OCI-LY1 (cell line): ENCODE measurements at regions not wholly inside any gene's neighbourhood (a gene's known extent, or its start where the extent isn't known, plus 50 kb on each side); places are given as distances from the start of the nearest gene placed in this dataset.

Experiments used
- H2AFZ ChIP-seq: fragments of 200-600 bp; sonication (generic), shearing (Covaris generic); 2 replicates; pipeline ENCODE4 v1.6.0; 2014; ENCODE audit warnings: antibody characterized with exemption, mild to moderate bottlenecking, low read length
- H3F3A ChIP-seq: fragments of 200-600 bp; sonication (generic), shearing (Covaris generic); 2 replicates; pipeline ENCODE4 v1.6.0; 2014; ENCODE audit warnings: mild to moderate bottlenecking, antibody characterized with exemption, low read length, moderate library complexity; ENCODE audit not compliant: insufficient read depth
- H3K27ac ChIP-seq: fragments of 200-600 bp; sonication (generic); 2 replicates; pipeline ENCODE4 v1.5.1; 2014; ENCODE audit warnings: low read length, mixed run types, mild to moderate bottlenecking, low read depth; ENCODE audit not compliant: poor library complexity, severe bottlenecking
- H3K27me3 ChIP-seq: fragments of 200-600 bp; sonication (generic); 2 replicates; pipeline ENCODE4 v1.6.0; 2014; ENCODE audit warnings: antibody characterized with exemption, mild to moderate bottlenecking, low read length, moderate library complexity; ENCODE audit not compliant: insufficient read depth
- H3K36me3 ChIP-seq: fragments of 200-600 bp; sonication (generic); 2 replicates; pipeline ENCODE4 v1.6.1; 2014; ENCODE audit warnings: mild to moderate bottlenecking, antibody characterized with exemption, low read length, moderate library complexity, mixed read lengths; ENCODE audit not compliant: insufficient read depth
- H3K4me1 ChIP-seq: fragments of 200-600 bp; sonication (generic); 2 replicates; pipeline ENCODE4 v1.5.1; 2014; ENCODE audit warnings: mild to moderate bottlenecking, low read length, moderate library complexity; ENCODE audit not compliant: insufficient read depth, severe bottlenecking
- H3K4me2 ChIP-seq: fragments of 200-600 bp; sonication (generic), shearing (Covaris generic); 2 replicates; pipeline ENCODE4 v1.6.1; 2014; ENCODE audit warnings: low read length
- H3K4me3 ChIP-seq: fragments of 200-600 bp; sonication (generic); 2 replicates; pipeline ENCODE4 v1.5.1; 2014; ENCODE audit warnings: low read length, low read depth, mild to moderate bottlenecking, mixed read lengths; ENCODE audit not compliant: poor library complexity, severe bottlenecking
- H3K79me2 ChIP-seq: fragments of 200-600 bp; shearing (Covaris generic); 2 replicates; pipeline ENCODE4 v1.6.1; 2016; ENCODE audit warnings: mixed run types, low read length, mixed read lengths; ENCODE audit not compliant: insufficient read depth
- H3K9ac ChIP-seq: fragments of 200-600 bp; sonication (generic), shearing (Covaris generic); 2 replicates; pipeline ENCODE4 v1.6.1; 2014; ENCODE audit warnings: mild to moderate bottlenecking, low read length, mixed read lengths
- H3K9me2 ChIP-seq: fragments of 200-600 bp; sonication (generic), shearing (Covaris generic); 2 replicates; pipeline ENCODE4 v1.6.1; 2014; ENCODE audit warnings: low read depth, mild to moderate bottlenecking, low read length, mixed read lengths
- H3K9me3 ChIP-seq: fragments of 200-600 bp; shearing (Covaris generic); 2 replicates; pipeline ENCODE4 v1.6.1; 2014; ENCODE audit warnings: low read length, mixed read lengths
- H4K20me1 ChIP-seq: fragments of 200-600 bp; sonication (generic), shearing (Covaris generic); 2 replicates; pipeline ENCODE4 v1.6.0; 2016; ENCODE audit warnings: mild to moderate bottlenecking, low read length; ENCODE audit not compliant: insufficient read depth
- EZH2 ChIP-seq: fragments of 200-600 bp; sonication (generic), shearing (Covaris generic); IDR thresholded peaks from 2 replicates; pipeline ENCODE4 v1.8.0; 2017; ENCODE audit warnings: borderline replicate concordance, mixed run types, mild to moderate bottlenecking, antibody characterized with exemption, low read length, moderate library complexity, mixed read lengths
- TF ChIP-seq, protein P1 (sequence below): fragments of 200-600 bp; sonication (generic), shearing (Covaris generic); IDR thresholded peaks from 2 replicates; pipeline ENCODE4 v1.5.1; 2017; ENCODE audit warnings: mild to moderate bottlenecking, antibody characterized with exemption, low read length, moderate library complexity, mixed read lengths

DNA sequence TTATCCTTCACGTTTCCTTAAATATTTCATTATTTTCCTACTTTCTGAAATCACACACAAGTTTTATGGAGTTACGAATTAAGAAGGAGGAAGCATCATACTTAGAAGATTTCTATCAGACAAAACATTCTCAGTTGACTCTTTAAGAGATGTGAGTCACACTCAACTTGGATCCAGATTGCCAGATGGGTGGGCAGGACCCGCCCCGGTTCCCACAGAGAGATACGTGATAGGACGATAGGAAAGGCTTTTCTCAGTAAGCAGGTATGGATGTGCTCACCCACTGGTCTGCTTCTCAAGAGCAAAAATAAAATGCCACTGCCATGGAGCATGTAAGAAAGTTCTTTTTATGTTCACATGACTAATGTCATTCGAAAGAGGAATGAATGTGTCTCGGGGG is 392.6 kb downstream of the MRPL39 start:
- Histone ChIP-seq H3K27me3 (no peaks in the 10 kb centered on the region), H3K9me3 (no peaks in the 10 kb centered on the region), H3K79me2 (no peaks in the 10 kb centered on the region), H3K9me2 (no peaks in the 10 kb centered on the region), H3K36me3 (no peaks in the 10 kb centered on the region), H3K9ac (no peak overlapping the region), H3K4me1 (no peaks in the 10 kb centered on the region), H3K4me3 (no peak overlapping the region), H3F3A (no peaks in the 10 kb centered on the region), H4K20me1 (no peaks in the 10 kb centered on the region), H2AFZ (no peak overlapping the region), H3K4me2 (no peak overlapping the region), H3K27ac (no peak overlapping the region)
- TF ChIP-seq, protein P1, sequence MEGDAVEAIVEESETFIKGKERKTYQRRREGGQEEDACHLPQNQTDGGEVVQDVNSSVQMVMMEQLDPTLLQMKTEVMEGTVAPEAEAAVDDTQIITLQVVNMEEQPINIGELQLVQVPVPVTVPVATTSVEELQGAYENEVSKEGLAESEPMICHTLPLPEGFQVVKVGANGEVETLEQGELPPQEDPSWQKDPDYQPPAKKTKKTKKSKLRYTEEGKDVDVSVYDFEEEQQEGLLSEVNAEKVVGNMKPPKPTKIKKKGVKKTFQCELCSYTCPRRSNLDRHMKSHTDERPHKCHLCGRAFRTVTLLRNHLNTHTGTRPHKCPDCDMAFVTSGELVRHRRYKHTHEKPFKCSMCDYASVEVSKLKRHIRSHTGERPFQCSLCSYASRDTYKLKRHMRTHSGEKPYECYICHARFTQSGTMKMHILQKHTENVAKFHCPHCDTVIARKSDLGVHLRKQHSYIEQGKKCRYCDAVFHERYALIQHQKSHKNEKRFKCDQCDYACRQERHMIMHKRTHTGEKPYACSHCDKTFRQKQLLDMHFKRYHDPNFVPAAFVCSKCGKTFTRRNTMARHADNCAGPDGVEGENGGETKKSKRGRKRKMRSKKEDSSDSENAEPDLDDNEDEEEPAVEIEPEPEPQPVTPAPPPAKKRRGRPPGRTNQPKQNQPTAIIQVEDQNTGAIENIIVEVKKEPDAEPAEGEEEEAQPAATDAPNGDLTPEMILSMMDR: no peak
- no peak for TF ChIP-seq EZH2

DNA sequence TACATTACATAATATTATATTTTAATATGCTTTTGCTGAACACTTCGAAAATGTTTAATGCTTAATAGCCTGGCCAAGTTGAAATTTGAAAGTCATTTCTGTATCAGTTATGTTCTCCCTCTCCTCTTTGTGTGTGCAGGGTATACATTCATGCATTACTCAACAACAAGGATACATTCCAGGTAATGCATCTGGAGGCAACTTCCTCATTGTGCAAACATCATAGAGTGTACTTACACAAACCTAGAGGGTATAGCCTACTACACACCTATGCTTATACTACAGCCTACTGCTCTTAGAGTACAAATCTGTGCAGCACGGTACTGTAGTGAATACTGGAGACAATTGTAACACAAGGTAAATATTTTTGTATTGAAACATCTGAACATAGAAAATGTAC is 407.3 kb downstream of the MRPL39 start:
- Histone ChIP-seq H3K4me1 (no peaks in the 10 kb centered on the region), H3K9ac (no peak overlapping the region), H3K9me2 (no peaks in the 10 kb centered on the region), H3K79me2 (no peaks in the 10 kb centered on the region), H4K20me1 (no peaks in the 10 kb centered on the region), H3K27ac (no peak overlapping the region), H3K4me2 (no peak overlapping the region), H3K4me3 (no peak overlapping the region), H2AFZ (no peak overlapping the region), H3K36me3 (no peaks in the 10 kb centered on the region), H3K9me3 (no peaks in the 10 kb centered on the region), H3K27me3 (no peaks in the 10 kb centered on the region), H3F3A (no peaks in the 10 kb centered on the region)
- TF ChIP-seq, protein P1: no peak
- TF ChIP-seq EZH2: no peak

DNA sequence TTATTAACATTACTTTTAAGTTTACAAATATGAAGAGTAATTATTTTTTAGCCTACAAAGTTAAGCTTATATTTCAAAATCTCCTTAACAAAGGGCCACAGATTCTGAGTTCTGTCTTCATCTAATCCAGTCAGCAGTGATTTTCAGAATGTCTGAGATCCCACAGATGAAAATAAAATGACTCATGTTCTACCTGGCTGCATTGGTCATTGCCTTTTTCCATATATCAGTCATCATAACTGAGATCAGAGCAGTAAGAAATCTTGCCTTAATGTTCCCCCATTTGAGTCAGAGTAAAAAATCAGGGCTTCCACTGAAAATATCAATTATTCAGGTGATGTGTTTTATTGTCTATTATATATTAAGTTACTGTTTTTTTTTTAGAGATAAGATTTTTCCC is 416.1 kb downstream of the MRPL39 start:
- Histone ChIP-seq H3K9ac (no peak overlapping the region), H3K4me1 (no peaks in the 10 kb centered on the region), H3F3A (no peaks in the 10 kb centered on the region), H2AFZ (no peak overlapping the region), H3K27me3 (no peaks in the 10 kb centered on the region), H3K36me3 (no peaks in the 10 kb centered on the region), H3K79me2 (no peaks in the 10 kb centered on the region), H3K4me2 (no peak overlapping the region), H3K4me3 (no peak overlapping the region), H3K9me2 (no peaks in the 10 kb centered on the region), H4K20me1 (no peaks in the 10 kb centered on the region), H3K27ac (no peak overlapping the region), H3K9me3 (no peaks in the 10 kb centered on the region)
- TF ChIP-seq, protein P1: no peak
- TF ChIP-seq EZH2: no peak
